DOHH2 (cell line): ENCODE measurements at regions not wholly inside any gene's neighbourhood (a gene's known extent, or its start where the extent isn't known, plus 50 kb on each side); places are given as distances from the start of the nearest gene placed in this dataset.

ENCODE experiments used
- CTCF ChIP-seq: fragments of 200-600 bp; sonication (generic); IDR thresholded peaks from one replicate; pipeline ENCODE4 v1.5.1; 2014; ENCODE audit warnings: antibody characterized with exemption, mild to moderate bottlenecking, low read depth, low read length; ENCODE audit not compliant: poor library complexity, severe bottlenecking
- EZH2phosphoT487 ChIP-seq: fragments of 200-600 bp; sonication (generic); IDR thresholded peaks from 2 replicates; pipeline ENCODE4 v1.6.1; 2017; ENCODE audit warnings: borderline replicate concordance, mild to moderate bottlenecking, antibody characterized with exemption, low read length, moderate library complexity, mixed read lengths

DNA sequence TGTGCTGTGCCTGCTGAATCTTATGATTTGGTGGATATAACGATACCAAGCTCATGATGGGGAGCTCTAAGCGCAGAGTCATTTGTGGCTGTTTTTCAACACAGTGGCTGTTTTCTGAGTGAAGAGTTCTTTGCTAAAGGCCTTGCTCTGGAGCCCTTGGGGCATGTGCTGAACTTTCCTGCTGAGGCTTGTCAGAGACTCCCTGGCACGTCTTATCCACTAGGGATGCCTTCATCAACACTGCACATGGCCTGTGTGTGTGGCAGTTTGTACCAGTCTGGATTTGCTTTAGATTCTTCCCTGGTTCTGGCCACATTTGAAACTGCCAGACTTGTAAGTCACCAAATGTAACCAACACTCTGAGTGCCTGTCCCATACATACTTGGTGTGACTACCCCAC, 188.2 kb downstream of the DMRT2 start:
- TF ChIP-seq CTCF (no peak), EZH2phosphoT487 (no peak)
